ENCODE measurements at regions not wholly inside any gene's neighbourhood (a gene's known extent, or its start where the extent isn't known, plus 50 kb on each side); places are given as distances from the start of the nearest gene placed in this dataset.
A peak's percentile ranks its signal among the peaks of the same experiment; 100 is the strongest.

- ChIA-PET POLR2A (interaction anchor here (0.6 to 9.3 kb wide), 26 partner anchors 13 to 1112 kb away, joined by 3 to 439 read pairs (median 6); a partner anchor contains a TSS), CTCF (interaction anchor here (1.3 kb wide), 1 partner anchor 12 kb away, joined by 4 read pairs; no protein-coding TSS in a partner anchor)
- peak; percentile 22 for DNase-seq (ENCODE audit: extremely low spot score)
- TF ChIP-seq FOXK2 (IDR thresholded peaks at IDR 0.05) (no peak), BHLHE40 (IDR thresholded peaks at IDR 0.05; ENCODE audit: borderline replicate concordance) (no peak), FOXM1 (IDR thresholded peaks at IDR 0.05; ENCODE audit: borderline replicate concordance) (no peak), PKNOX1 (IDR thresholded peaks at IDR 0.05) (peak; percentile 67), ARNT (IDR thresholded peaks at IDR 0.05) (0 out of 2 replicates have a peak, but pooled peaks have one; percentile 31), HDGF (IDR thresholded peaks at IDR 0.05; ENCODE audit: borderline replicate concordance) (no peak), NFRKB (IDR thresholded peaks at IDR 0.05) (no peak), L3MBTL2 (conservative IDR thresholded peaks at IDR 0.05) (peak; percentile 62)
These were observed 113.9 kb upstream of the PRSS16 start for GRCh38 chr6:27133281-27134227.

- ChIA-PET CTCF (no interaction called here), POLR2A (interaction anchor here (9.3 kb wide), 1 partner anchor 11 kb away, joined by 439 read pairs; a partner anchor contains a TSS)
- DNase-seq (ENCODE audit: extremely low spot score): no peak
- no peak for TF ChIP-seq TARDBP (IDR thresholded peaks at IDR 0.05)
- TF ChIP-seq BHLHE40 (IDR thresholded peaks at IDR 0.05; ENCODE audit: borderline replicate concordance): no peak
- TF ChIP-seq NFRKB (IDR thresholded peaks at IDR 0.05): no peak
- TF ChIP-seq L3MBTL2 (conservative IDR thresholded peaks at IDR 0.05): no peak
- TF ChIP-seq ZNF384 (IDR thresholded peaks at IDR 0.05): no peak
- no peak for TF ChIP-seq HDGF (IDR thresholded peaks at IDR 0.05; ENCODE audit: borderline replicate concordance)
These were observed 112.3 kb upstream of the PRSS16 start for GRCh38 chr6:27135087-27135657.

GRCh38 chr6:27136077-27136644 lies 111.3 kb upstream of the PRSS16 start:
- DNase-seq (ENCODE audit: extremely low spot score): no peak
- no peak for TF ChIP-seq SUZ12 (IDR thresholded peaks at IDR 0.05)
- no peak for TF ChIP-seq TARDBP (IDR thresholded peaks at IDR 0.05)
- no peak for TF ChIP-seq PKNOX1 (IDR thresholded peaks at IDR 0.05)
- no peak for TF ChIP-seq ZNF384 (IDR thresholded peaks at IDR 0.05)
- ChIA-PET POLR2A (interaction anchor here (3.2 kb wide), 1 partner anchor 11 kb away, joined by 19 read pairs; a partner anchor contains a TSS), CTCF (no interaction called here)

- CTCF ChIA-PET: no interaction called here
- TF ChIP-seq CTBP1 (IDR thresholded peaks at IDR 0.05; ENCODE audit: borderline replicate concordance): no peak
- no peak for TF ChIP-seq NFRKB (IDR thresholded peaks at IDR 0.05)
- DNase-seq (ENCODE audit: extremely low spot score): no peak
- POLR2A ChIA-PET: interaction anchor here (0.9 to 3.2 kb wide), 2 partner anchors 10 kb away, joined by 3 to 19 read pairs; a partner anchor contains a TSS
These were observed 110.3 kb upstream of the PRSS16 start for GRCh38 chr6:27136978-27137814.

- TF ChIP-seq CTBP1 (IDR thresholded peaks at IDR 0.05; ENCODE audit: borderline replicate concordance): no peak
- TF ChIP-seq SUZ12 (IDR thresholded peaks at IDR 0.05): no peak
- no peak for TF ChIP-seq SP1 (IDR thresholded peaks at IDR 0.05)
- no peak for TF ChIP-seq ELF4 (IDR thresholded peaks at IDR 0.05)
- TF ChIP-seq FOXA1 (IDR thresholded peaks at IDR 0.05): no peak
- TF ChIP-seq FOXM1 (IDR thresholded peaks at IDR 0.05; ENCODE audit: borderline replicate concordance): no peak
- ChIA-PET CTCF (no interaction called here), POLR2A (interaction anchor here (3.2 kb wide), 1 partner anchor 9 kb away, joined by 19 read pairs; a partner anchor contains a TSS)
- DNase-seq (ENCODE audit: extremely low spot score): no peak
These were observed 109.1 kb upstream of the PRSS16 start for GRCh38 chr6:27138406-27138805.

- no peak for TF ChIP-seq LEF1 (IDR thresholded peaks at IDR 0.05; ENCODE audit: borderline replicate concordance)
- TF ChIP-seq BHLHE40 (IDR thresholded peaks at IDR 0.05; ENCODE audit: borderline replicate concordance): no peak
- no peak for TF ChIP-seq CTBP1 (IDR thresholded peaks at IDR 0.05; ENCODE audit: borderline replicate concordance)
- TF ChIP-seq NFRKB (IDR thresholded peaks at IDR 0.05): no peak
- TF ChIP-seq SUZ12 (IDR thresholded peaks at IDR 0.05): no peak
- no peak for TF ChIP-seq FOXK2 (IDR thresholded peaks at IDR 0.05)
- TF ChIP-seq SP1 (IDR thresholded peaks at IDR 0.05): no peak
- no peak for TF ChIP-seq FOXM1 (IDR thresholded peaks at IDR 0.05; ENCODE audit: borderline replicate concordance)
- TF ChIP-seq TARDBP (IDR thresholded peaks at IDR 0.05): no peak
- no peak for TF ChIP-seq ARNT (IDR thresholded peaks at IDR 0.05)
- TF ChIP-seq L3MBTL2 (conservative IDR thresholded peaks at IDR 0.05): no peak
- TF ChIP-seq ELF4 (IDR thresholded peaks at IDR 0.05): no peak
- DNase-seq (ENCODE audit: extremely low spot score): no peak
- CTCF ChIA-PET: interaction anchor here (0.7 kb wide), 1 partner anchor 12 kb away, joined by 3 read pairs; no protein-coding TSS in a partner anchor
- POLR2A ChIA-PET: interaction anchor here (3.2 kb wide), 1 partner anchor 8 kb away, joined by 19 read pairs; a partner anchor contains a TSS
These were observed 108.4 kb upstream of the PRSS16 start for GRCh38 chr6:27138837-27139755.
